IgD-negative memory B cell (primary cell): ENCODE measurements at regions not wholly inside any gene's neighbourhood (a gene's known extent, or its start where the extent isn't known, plus 50 kb on each side); places are given as distances from the start of the nearest gene placed in this dataset.
A peak's percentile ranks its signal among the peaks of the same experiment; 100 is the strongest.

Experiments used
- H3K27ac Mint-ChIP-seq, 3 donors: one replicate each; pipeline ENCODE4 v1.8.0; 2020 to 2022; ENCODE audit warnings: mild to moderate bottlenecking in 3 of 3, mixed read lengths in 3 of 3, moderate library complexity in 1 of 3
- H3K27me3 Mint-ChIP-seq: one replicate; pipeline ENCODE4 v1.8.0; 2021; ENCODE audit warnings: mixed read lengths
- H3K36me3 Mint-ChIP-seq: one replicate; pipeline ENCODE4 v1.8.0; 2020; ENCODE audit warnings: mild to moderate bottlenecking, mixed read lengths
- H3K4me1 Mint-ChIP-seq, 3 donors: one replicate each; pipeline ENCODE4 v1.8.0; 2020 to 2022; ENCODE audit warnings: mixed read lengths in 3 of 3, mild to moderate bottlenecking in 1 of 3
- H3K4me3 Mint-ChIP-seq, 4 donors: one replicate each; pipeline ENCODE4 v1.8.0; 2020 to 2022; ENCODE audit warnings: mild to moderate bottlenecking in 4 of 4, mixed read lengths in 4 of 4, moderate library complexity in 3 of 4
- H3K9me3 Mint-ChIP-seq, 3 donors: one replicate each; pipeline ENCODE4 v1.8.0; 2020 to 2021; ENCODE audit warnings: mixed read lengths in 3 of 3, mild to moderate bottlenecking in 1 of 3

DNA sequence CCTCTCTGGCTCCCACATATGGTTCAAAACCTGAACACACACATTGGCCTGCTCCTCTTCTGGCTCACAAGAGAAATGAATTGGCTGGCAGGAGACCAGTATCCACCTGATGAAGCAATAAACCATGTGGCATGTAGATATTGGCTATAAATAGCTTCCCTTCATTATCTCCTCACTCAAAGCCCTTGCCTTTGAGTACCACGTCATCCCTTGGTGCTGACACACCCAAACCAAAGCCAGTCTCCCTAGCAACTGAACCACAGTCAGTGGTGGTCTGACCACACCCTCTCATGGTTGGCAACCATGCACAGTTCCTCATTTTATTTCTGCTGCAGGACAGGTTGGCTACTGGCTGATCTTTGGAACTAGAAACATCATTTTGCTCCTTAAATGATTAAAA lies 98.8 kb downstream of the ZNF621 start:
- Mint-ChIP-seq H3K4me3 (no peak overlapping the region), H3K36me3 (peaks cover 15% of the 10 kb centered on the region), H3K27ac (no peak overlapping the region), H3K4me1 (peaks cover 7 to 22% (median 14%) of the 10 kb centered on the region in 3 donors), H3K27me3 (peaks cover 2% of the 10 kb centered on the region), H3K9me3 (peaks cover 3 to 4% (median 3%) of the 10 kb centered on the region in 3 donors)

DNA sequence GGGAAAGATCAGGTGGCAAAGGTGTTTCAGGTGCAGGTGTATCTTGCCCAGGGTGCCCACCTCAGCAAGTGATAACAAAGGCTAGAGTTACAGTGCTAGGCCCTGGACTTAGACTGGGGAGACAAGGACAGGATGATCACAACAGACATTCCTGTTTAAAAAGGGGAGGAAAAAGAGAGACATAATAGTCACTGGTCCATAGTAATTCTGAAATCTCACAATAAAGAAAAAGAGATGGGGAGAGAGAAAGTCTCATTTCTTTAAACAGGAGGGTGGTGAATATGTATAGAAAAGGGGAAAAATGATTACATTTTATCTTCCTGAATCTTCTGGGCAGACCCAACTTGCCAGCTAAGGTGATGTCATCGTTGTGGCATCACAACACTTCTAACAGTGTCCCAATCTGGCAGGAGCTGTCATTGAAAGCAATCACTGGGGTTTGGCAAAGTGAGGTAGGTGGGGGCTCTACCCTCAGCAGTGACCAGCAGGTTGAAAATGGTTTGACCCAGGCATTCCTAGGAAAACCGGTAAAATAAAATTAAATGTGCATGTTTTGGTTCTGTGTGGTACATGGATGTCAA lies 99.5 kb downstream of the ZNF621 start:
- Mint-ChIP-seq H3K4me3 (no peak overlapping the region), H3K27ac (no peak overlapping the region), H3K27me3 (no peaks in the 10 kb centered on the region), H3K4me1 (peaks cover 7 to 25% (median 14%) of the 10 kb centered on the region in 3 donors), H3K9me3 (peaks cover 7 to 8% (median 7%) of the 10 kb centered on the region in 3 donors), H3K36me3 (peaks cover 20% of the 10 kb centered on the region)

DNA sequence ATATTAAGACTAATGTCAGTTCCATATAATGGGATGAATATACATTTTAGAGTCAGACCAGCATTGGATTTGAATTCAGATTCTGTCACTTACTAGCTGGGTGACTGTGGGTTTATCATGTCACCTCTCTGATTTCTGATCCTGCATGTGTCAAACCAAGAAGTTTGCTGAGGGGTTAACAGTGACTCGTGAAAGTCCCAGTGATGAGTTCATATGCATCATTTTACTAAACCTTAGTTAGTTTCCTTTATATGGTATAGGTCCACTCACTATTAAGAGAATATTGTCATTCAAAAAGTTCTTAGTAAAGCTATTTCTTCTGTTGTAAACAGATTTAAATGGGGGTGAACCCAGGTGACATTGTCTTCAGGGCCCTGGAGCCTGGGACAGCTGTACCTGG lies 102.3 kb downstream of the ZNF621 start:
- Mint-ChIP-seq H3K4me1 (peaks cover 7 to 22% (median 14%) of the 10 kb centered on the region in 3 donors), H3K27ac (no peak overlapping the region), H3K4me3 (no peak overlapping the region), H3K36me3 (peaks cover 36% of the 10 kb centered on the region), H3K27me3 (no peaks in the 10 kb centered on the region), H3K9me3 (peaks cover 9 to 13% (median 11%) of the 10 kb centered on the region in 3 donors)

DNA sequence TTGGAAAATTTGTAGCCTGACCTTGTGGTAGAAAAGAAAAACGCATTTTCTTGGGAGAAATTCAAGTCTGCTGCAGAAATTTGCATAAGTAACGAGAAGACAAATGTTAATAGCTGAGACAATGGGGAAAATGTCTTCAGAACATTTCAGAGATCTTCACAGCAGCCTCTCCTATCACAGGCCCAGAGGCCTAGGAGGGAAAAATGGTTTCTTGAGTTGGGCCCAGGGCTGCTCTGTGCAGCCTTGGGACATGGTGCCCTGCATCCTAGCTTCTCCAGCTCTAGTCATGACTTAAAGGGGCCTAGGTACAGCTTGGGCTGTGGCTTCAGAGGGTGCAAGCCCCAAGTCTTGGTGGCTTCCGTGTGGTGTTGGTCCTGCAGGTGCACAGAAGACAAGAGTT lies 104.2 kb downstream of the ZNF621 start:
- Mint-ChIP-seq H3K36me3 (peaks cover 36% of the 10 kb centered on the region), H3K4me3 (peak overlapping the region in 1 of 4 donors; percentile 12), H3K4me1 (peaks cover 7 to 20% (median 14%) of the 10 kb centered on the region in 3 donors), H3K9me3 (peaks cover 6 to 18% (median 13%) of the 10 kb centered on the region in 3 donors), H3K27me3 (no peaks in the 10 kb centered on the region), H3K27ac (no peak overlapping the region)

DNA sequence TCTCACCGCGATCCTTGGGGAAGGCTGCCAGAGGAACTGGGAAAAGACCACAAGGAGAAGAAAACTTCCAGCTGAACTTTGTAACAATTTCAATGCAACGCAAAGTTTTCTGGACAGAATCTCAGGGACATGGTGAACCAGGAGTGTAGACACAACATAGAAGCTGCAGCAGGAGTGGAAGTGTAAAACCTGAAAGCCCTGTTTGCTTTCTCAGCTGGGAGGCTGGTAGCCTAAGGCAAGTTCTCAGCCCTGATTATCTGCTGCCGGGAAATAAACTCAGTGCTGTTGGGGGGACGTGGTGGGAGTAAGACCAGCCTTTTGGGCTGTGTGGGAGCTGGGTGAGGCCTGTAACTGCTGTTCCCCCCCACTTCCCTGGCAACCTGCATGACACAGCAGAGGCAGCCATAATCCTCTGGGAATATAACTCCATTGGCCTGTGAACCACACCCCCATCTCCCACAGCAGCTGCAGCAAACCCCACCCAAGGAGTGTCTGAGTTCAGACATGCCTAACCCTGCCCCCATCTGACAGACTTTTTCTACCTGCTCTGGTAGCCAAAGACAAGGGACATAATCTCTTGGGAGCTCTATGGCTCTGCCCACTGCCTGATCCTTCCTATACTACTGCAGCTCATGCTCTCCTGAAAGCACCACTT lies 106.7 kb downstream of the ZNF621 start:
- peaks cover 6 to 26% (median 17%) of the 10 kb centered on the region in 3 donors for H3K9me3 Mint-ChIP-seq

DNA sequence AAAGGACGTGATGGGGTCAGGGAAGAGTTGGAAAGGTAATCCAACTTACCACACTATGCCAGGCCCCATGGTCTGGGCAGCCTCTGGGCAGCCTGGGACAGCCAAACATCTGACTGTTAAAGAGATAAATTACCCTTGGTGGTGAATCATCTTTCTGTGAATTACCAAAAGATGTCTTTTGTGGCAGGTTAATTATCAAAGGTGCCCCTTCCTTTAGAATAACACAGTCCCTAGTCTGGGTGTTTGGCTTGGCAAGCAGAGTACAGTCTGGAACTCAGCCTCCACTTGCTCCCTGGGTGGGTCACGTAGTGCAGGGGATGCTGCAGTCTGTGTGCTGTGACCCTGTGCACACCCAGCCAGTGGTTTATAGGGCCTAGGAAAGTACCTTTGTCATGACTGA lies 113.1 kb downstream of the ZNF621 start:
- no peaks in the 10 kb centered on the region for H3K27me3 Mint-ChIP-seq
- H3K27ac Mint-ChIP-seq: peak overlapping the region in 1 of 3 donors; percentile 4
- H3K9me3 Mint-ChIP-seq: peaks cover 0 to 42% (median 8%) of the 10 kb centered on the region in 3 donors
- peaks cover 28% of the 10 kb centered on the region for H3K36me3 Mint-ChIP-seq
- H3K4me1 Mint-ChIP-seq: peaks cover 1 to 4% (median 3%) of the 10 kb centered on the region in 3 donors
- H3K4me3 Mint-ChIP-seq: no peak overlapping the region

More for the DNA sequence above, 106.7 kb downstream of the ZNF621 start:
- peaks cover 29% of the 10 kb centered on the region for H3K36me3 Mint-ChIP-seq
- peak overlapping the region in 1 of 4 donors; percentile 50 for H3K4me3 Mint-ChIP-seq
- H3K27ac Mint-ChIP-seq: no peak overlapping the region
- peaks cover 0 to 10% (median 7%) of the 10 kb centered on the region in 3 donors for H3K4me1 Mint-ChIP-seq
- H3K27me3 Mint-ChIP-seq: no peaks in the 10 kb centered on the region

DNA sequence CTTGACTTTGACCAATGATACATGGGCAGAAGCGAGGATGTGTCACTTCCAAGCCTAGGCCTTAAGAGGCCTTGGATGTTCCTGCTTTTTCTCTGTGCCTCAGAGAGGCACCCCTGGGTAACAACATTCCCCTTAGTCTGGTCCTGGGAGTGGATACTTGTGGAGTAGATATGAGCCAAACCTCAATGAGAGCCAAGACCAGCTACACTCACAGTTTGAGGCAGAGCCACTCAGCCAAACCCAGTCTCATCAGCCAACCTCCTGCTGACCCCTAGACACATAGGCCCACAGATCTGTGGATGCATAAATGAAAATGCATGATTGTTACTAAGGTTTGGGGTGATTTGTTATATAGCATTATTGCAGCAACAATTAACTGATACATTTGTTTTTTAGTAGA lies 114.2 kb downstream of the ZNF621 start:
- peaks cover 1 to 10% (median 6%) of the 10 kb centered on the region in 3 donors for H3K4me1 Mint-ChIP-seq
- peaks cover 0 to 37% (median 6%) of the 10 kb centered on the region in 3 donors for H3K9me3 Mint-ChIP-seq
- H3K36me3 Mint-ChIP-seq: peaks cover 28% of the 10 kb centered on the region

DNA sequence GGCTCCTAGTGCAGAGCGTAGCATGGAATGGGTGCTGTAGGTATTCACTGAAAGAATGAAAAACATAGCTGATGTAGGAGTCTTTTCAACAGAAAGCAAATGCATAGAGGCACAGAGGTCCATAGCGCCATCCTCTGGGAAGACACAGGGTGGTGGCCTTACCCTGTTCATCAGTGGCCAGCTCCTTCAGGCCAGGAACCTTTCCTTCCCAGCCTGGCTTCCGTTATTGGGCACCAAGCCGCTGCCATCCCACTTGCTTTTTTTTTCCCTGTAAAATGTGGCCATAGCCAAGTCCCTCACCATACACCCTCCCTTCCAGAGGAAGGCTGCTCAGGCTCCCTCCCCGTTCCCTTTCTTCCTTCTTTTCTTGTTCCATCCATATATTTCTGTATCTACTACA lies 118.1 kb downstream of the ZNF621 start:
- Mint-ChIP-seq H3K9me3 (peaks cover 0 to 21% (median 2%) of the 10 kb centered on the region in 3 donors), H3K36me3 (peaks cover 30% of the 10 kb centered on the region), H3K27me3 (no peaks in the 10 kb centered on the region), H3K4me3 (no peak overlapping the region), H3K4me1 (peaks cover 6 to 11% (median 6%) of the 10 kb centered on the region in 3 donors), H3K27ac (no peak overlapping the region)

More for the DNA sequence above, 114.2 kb downstream of the ZNF621 start:
- Mint-ChIP-seq H3K27ac (peak overlapping the region in 2 of 3 donors; percentile 23 to 42), H3K4me3 (no peak overlapping the region), H3K27me3 (no peaks in the 10 kb centered on the region)

DNA sequence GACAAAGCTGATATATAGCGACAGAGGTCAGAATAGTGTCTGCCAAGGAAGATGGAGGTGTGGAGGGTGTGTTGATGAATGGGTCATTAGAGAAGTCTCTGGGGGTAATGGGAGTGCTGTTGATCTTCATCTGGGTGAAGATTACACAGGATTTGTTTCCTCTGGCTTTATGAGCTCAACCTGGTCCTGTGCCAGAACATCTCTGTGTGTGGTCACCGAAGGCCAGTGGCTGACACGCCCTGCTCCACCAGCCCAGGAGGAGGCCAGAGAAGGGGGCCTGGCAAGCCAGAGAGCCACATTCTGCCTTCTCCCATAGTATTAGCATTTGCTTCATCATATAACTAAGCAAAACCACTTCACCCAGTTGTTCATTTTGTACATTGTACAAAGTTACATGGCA lies 121.1 kb downstream of the ZNF621 start:
- Mint-ChIP-seq H3K36me3 (peaks cover 14% of the 10 kb centered on the region), H3K4me3 (no peak overlapping the region), H3K27ac (peak overlapping the region in 1 of 3 donors; percentile 11), H3K4me1 (peaks cover 6 to 11% (median 7%) of the 10 kb centered on the region in 3 donors), H3K27me3 (no peaks in the 10 kb centered on the region), H3K9me3 (peaks cover 0 to 4% (median 2%) of the 10 kb centered on the region in 3 donors)

DNA sequence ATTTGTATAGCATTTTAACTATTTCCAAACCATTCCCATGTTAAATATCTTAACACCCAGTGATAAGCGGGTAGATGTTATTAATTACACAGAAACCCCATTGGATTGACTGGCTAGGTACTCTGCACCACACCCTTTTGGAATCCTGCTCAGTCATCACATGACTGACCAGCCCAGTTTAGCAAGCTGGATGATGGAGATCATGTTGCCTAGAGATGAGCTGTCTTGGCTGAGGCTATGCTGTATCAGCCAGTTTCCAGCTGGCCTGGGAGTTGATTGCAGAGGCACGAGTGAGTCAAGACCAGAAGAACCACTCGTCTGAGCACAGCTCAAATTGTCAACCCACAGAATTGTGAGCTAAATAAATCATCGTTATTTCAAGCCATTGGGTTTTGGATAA lies 124.6 kb downstream of the ZNF621 start:
- Mint-ChIP-seq H3K4me1 (peaks cover 0 to 7% (median 5%) of the 10 kb centered on the region in 3 donors), H3K27ac (peak overlapping the region in 1 of 3 donors; percentile 74), H3K4me3 (no peak overlapping the region), H3K36me3 (peaks cover 13% of the 10 kb centered on the region), H3K27me3 (no peaks in the 10 kb centered on the region), H3K9me3 (peaks cover 0 to under 1% (median 0%) of the 10 kb centered on the region in 3 donors)

DNA sequence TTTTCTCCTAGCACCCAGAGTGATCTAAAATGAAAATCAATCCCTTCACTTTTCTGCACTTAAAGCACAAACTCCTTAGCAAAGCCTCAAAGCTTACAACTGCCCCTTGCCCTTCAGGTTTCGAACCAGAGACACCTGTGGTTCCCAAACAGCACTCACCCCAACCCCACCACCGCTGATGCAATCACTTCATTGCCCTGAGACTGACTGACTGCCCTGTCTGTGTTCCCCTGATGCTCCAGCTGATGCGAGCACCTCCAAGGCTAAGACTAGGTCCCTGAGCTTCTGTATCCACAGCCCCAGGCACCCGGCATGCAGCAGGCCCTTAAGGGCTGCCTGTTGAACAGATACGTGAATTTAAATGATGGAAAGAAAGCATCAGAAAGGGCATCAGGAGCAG lies 127.3 kb downstream of the ZNF621 start:
- peaks cover 0 to 15% (median 10%) of the 10 kb centered on the region in 3 donors for H3K4me1 Mint-ChIP-seq
- no peak overlapping the region for H3K27ac Mint-ChIP-seq
- H3K4me3 Mint-ChIP-seq: no peak overlapping the region
- no peaks in the 10 kb centered on the region for H3K9me3 Mint-ChIP-seq
- H3K36me3 Mint-ChIP-seq: peaks cover 6% of the 10 kb centered on the region
- H3K27me3 Mint-ChIP-seq: no peaks in the 10 kb centered on the region

DNA sequence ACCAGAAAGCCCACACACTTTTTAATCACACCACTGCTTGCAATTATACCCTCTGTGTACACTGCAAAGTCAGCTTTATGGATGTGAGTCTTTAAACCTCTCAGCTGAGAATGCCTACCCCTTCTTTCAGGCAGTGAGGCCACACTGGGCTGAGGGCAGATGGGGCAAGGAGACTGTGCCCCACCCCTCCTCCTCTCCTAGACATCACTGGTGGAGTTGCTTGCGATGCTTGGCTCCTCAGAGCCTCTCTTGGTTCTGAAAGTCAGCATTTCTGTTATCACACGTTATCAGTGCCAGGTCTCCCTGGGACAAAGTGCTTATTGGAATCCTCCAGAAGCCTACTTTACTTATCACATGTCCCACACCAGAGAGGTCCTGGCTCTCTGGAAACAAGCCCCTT lies 128.2 kb downstream of the ZNF621 start:
- Mint-ChIP-seq H3K27me3 (no peaks in the 10 kb centered on the region), H3K4me3 (no peak overlapping the region), H3K9me3 (peaks cover 0 to 5% (median 1%) of the 10 kb centered on the region in 3 donors), H3K36me3 (peaks cover 5% of the 10 kb centered on the region), H3K27ac (no peak overlapping the region), H3K4me1 (peaks cover 0 to 19% (median 10%) of the 10 kb centered on the region in 3 donors)

DNA sequence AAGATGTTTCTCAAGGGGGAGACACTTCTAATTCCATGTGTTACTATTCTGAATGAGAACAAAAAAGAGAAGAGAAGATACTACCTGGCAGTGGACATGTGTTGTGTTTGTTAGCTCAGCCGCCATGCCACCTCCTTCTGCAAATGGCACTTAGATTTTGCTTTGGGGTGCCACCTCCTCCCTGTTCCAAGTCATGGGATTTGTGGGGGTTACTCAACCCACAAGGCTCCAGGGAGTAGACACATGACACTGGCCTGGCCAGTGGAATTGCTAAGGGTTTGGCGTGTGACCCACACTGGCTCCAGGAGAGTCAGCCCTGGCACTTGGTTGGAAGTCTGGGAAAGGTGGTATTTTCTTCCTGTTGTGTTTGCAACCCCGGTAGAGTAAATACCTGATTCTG lies 129.1 kb downstream of the ZNF621 start:
- Mint-ChIP-seq H3K4me1 (peaks cover 0 to 19% (median 10%) of the 10 kb centered on the region in 3 donors), H3K9me3 (peaks cover 0 to 6% (median 2%) of the 10 kb centered on the region in 3 donors), H3K27ac (no peak overlapping the region), H3K4me3 (no peak overlapping the region), H3K27me3 (no peaks in the 10 kb centered on the region), H3K36me3 (peaks cover 2% of the 10 kb centered on the region)

DNA sequence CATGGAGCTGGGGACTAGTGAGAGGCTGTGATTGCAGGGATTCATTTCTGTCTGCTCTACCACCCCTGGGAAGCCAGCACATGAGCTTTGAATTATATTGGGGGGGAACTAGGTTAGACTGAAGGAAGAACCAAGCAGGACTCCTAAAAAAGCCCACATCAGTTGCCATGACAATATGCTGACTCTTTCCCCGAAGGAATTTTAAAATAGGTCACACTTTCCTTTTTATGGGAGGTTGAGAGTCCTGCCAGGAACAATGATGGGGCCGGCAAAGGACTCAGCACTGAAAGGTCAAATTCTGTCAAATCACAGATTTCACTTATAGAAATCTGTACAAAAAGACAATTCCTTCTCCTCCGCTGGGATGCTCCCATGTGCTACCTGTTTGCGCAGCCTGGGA lies 130.8 kb downstream of the ZNF621 start:
- H3K27me3 Mint-ChIP-seq: no peaks in the 10 kb centered on the region
- H3K9me3 Mint-ChIP-seq: peaks cover 0 to 6% (median 2%) of the 10 kb centered on the region in 3 donors
- H3K36me3 Mint-ChIP-seq: peaks cover 2% of the 10 kb centered on the region
- H3K4me3 Mint-ChIP-seq: no peak overlapping the region
- H3K4me1 Mint-ChIP-seq: peaks cover 0 to 19% (median 9%) of the 10 kb centered on the region in 3 donors
- H3K27ac Mint-ChIP-seq: no peak overlapping the region

DNA sequence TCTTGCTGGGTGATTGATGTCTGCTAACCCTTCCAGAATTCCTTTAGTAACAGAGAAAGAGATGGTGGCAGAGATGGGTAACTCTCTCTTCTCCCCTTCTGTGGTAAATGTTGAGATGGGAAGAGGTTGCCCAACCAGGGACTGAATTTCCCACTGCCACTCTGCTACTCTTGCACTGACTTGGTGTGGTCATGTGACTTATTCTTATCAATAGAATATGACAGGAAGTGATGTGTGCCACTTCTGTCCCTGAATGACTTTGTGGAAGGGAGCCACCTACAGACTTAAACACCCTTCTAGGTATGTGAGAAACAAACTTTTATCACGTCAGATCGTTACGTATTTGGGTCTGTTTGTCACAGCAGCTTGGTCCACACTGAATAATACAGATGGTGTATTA lies 132.9 kb downstream of the ZNF621 start:
- H3K27ac Mint-ChIP-seq: no peak overlapping the region
- H3K4me1 Mint-ChIP-seq: peaks cover 3 to 16% (median 7%) of the 10 kb centered on the region in 3 donors
- H3K36me3 Mint-ChIP-seq: no peaks in the 10 kb centered on the region
- no peak overlapping the region for H3K4me3 Mint-ChIP-seq
- no peaks in the 10 kb centered on the region for H3K27me3 Mint-ChIP-seq
- H3K9me3 Mint-ChIP-seq: peaks cover 0 to 6% (median 2%) of the 10 kb centered on the region in 3 donors
